HG02642 (cell line): ENCODE measurements at regions not wholly inside any gene's neighbourhood (a gene's known extent, or its start where the extent isn't known, plus 50 kb on each side); places are given as distances from the start of the nearest gene placed in this dataset.
"Not testable (repeated sequence)": the region's sequence is repeated elsewhere in the genome, so short reads cannot be mapped to it uniquely, and the experiment has no call there.

Experiments used
- ATAC-seq: cut with Tn5 transposase; IDR thresholded peaks from one replicate; pipeline ENCODE4 v1.9.1; 2021; ENCODE audit warnings: mild to moderate bottlenecking; ENCODE audit not compliant: unreplicated experiment, poor library complexity

GRCh38 chr18:59057493-59057795, 82.2 kb upstream of the SEC11C start:
- no peak for ATAC-seq

DNA sequence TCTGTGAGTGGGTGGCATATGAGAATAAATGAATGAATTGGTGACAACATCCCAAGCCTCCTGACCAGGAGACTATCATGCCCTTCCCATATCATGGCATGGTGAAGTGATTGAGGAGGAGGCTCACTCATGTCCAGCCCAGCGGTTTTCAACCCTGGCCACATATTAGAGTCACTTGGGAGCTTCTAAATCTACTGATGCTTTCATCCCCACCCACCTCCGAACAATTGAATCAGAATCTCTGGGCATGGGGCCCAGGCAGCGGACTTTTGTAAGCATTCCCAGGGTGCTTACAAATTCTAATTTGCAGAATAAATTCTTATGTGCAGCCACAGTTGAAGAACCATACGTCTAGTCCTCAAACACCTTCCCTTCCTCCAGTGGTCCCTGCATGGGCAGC, 81.7 kb upstream of the SEC11C start:
- no peak for ATAC-seq

DNA sequence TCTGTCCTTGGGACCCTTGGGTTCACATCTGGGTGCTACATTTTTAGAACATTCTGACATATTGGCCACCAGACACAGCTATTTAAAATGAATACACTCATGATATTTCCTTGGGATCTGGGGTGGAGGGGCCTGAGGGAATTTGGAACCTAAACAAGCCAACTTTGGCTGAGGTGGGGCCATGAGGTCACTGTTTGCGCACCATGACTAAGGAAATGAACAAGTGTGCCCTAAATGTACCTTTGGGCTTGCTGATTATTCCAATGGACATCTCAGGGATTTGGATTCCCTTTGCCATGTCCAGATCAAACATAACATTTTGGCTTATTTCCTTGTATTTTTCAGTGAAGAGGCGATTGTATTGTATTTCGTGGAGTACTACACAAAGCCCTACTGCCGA, 80.5 kb upstream of the SEC11C start:
- ATAC-seq, result no peak

DNA sequence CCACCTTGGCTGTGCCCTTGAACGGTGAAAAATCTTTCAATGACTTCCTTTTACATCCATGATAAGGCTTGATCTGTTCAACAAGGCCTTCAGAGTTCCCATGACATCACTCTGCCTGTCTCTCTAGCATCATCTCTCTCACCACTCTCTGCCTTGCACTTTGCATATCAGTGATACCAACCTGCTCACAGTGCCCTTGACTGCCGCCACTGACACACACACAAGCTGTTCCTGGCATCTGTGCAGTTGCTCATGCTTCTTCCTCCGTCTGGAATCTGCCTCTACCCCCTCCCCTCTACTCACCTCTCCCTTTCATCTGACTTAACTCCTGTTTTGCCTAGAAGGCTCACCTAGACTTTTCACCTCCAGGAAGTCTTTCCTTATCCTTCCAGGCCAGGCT, 79.1 kb upstream of the SEC11C start:
- ATAC-seq, result no peak

GRCh38 chr18:59061914-59062642, 77.6 kb upstream of the SEC11C start:
- no peak for ATAC-seq

- ATAC-seq, result no peak
Measured at GRCh38 chr18:59062643-59063006, 77.1 kb upstream of the SEC11C start.

- no peak for ATAC-seq
Measured at GRCh38 chr18:59063300-59063906, 76.3 kb upstream of the SEC11C start.

DNA sequence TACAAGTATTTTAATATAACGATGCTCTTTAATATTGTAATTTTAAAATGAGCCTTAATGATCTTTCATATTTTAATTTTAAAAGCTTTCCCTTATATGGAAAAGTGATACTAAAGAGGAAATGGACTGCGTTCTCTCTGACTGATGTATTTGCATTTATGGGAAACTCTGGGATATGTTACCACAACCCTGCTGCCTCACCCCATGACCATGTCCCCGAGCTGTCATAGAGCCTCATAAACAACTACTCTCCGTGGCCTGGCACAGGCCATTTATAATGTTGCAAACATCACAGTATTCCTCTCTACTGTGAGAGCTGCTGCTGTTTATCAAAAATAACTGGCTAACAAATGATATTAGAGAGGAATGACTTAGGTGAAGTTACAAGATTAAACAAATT, 75.8 kb upstream of the SEC11C start:
- ATAC-seq, result no peak

- ATAC-seq, result no peak
Measured at GRCh38 chr18:59065684-59066083, 74.0 kb upstream of the SEC11C start.

- no peak for ATAC-seq
Measured at GRCh38 chr18:59067873-59068272, 71.8 kb upstream of the SEC11C start.

DNA sequence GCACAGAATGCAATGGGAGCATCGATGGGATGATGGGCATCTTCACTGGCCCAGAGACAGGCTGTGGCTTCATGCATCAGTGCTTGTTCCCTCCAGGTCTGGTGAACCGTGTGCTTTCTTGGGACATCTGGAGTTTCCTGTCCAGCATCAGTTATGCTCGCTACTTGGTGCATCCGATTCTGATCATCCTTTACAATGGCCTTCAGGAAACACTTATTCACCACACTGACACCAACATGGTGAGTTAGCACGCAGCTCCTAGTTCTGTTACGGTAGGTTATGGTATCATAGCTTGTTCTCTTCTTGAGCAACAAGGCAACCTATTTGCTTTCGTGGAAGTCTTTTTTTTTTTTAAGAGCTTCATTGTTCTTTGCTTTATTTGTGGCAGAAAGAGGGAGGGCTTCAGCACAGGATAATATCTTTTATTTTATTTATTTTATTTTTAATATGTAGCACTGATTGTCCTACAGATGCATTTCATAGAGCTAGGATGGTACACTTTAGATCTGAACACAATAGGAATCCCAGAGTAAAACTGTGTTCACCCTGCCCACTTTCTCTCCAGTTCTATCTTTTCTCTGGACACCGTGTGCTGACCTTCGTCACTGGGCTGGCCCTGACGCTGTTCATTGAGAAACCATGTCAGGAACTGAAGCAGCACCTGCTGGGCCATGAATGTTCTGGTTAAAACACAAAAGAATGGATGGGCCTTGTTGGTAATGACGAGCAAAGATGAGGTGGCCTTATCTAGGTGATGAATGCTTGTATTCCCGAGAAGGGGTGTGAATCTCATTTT, 71.2 kb upstream of the SEC11C start:
- no peak for ATAC-seq

GRCh38 chr18:59070181-59070912, 69.3 kb upstream of the SEC11C start:
- ATAC-seq, result peak; percentile 74

- no peak for ATAC-seq
Measured at GRCh38 chr18:59072727-59073421, 66.8 kb upstream of the SEC11C start.

- no peak for ATAC-seq
Measured at GRCh38 chr18:59075923-59076322, 63.8 kb upstream of the SEC11C start.

DNA sequence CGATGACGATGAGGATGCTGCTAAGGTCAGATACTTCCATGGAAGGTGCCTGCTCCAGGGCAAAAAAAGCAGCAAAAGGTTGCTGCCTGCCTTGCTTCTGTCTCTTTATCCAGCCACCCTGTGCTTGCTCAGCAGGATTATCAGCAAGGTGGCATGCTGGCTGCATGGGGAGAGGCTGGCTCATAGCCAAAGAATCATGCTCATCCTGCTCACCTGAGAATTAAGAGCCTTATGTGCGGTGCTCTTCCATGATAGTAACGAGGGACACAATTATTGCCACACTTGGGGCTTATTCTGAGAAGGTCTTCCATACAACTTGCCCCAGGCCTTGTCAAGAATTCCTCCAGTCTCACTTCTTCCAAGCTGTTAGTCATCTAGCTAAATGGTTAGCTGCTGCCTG, 60.4 kb upstream of the SEC11C start:
- ATAC-seq, result no peak

- not testable (repeated sequence) for ATAC-seq
Measured at GRCh38 chr18:59079687-59080501, 59.8 kb upstream of the SEC11C start.

DNA sequence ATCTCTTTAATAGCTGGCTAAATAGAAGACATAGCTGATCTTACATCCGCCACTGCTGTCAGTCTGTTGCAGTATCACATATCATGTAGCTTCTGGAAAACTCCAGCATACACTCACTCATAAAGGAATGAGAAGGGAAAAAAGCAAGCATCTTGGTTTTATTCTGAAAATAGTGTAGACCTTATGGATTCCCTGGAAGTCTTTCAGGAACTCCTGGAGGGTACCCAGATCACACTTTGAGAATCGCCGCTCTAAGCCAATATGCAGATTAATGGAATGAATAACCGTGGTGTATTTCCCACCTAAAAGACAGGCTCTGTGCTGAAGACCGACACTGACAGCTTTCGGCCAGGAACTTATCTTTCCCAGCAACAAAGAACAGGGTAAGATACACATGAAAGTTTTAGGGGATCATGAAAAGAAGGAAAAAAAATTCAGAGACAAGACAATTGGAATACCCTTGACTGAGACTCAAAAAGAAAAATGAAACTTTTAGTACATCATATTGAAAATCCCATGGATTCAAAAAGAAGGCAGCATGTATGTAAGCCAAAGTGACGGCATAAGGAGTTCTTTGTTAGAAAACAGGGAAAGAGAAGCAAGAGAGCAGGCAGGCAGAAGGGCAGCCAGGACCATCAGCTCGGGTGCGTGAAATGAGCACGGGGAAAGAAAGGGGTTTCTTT, 56.4 kb upstream of the SEC11C start:
- ATAC-seq, result no peak

DNA sequence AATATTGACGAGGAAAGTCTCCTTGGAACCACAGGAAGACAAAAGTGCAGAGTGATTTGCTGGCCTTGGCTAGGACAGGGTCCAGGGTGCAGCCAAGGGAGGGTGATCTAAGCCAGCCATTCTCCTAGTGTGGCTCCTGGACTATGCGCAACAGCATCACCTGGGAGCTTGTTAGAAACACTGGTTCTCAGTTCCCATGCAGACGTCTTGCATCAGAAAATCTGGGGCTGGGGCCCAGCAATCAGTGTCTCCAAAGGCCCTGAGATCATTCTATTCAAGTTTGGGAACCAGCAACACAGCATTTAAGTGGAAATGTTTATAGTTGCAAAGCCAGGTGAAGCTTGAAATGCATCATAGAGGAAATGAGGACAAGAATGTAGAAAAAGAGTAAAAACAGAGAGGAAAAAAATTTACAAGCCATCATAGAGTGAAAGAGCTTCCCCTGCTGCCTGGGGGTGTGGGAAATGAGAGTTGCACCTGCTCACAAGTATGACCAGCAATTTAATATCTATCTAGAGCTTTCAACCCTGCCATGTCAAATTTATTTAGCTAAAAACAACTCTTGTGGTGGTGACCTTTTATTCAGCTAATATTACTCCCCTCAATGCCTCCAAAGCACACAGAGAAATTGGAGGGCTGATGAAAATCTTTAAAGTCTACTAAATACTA, 54.4 kb upstream of the SEC11C start:
- no peak for ATAC-seq

DNA sequence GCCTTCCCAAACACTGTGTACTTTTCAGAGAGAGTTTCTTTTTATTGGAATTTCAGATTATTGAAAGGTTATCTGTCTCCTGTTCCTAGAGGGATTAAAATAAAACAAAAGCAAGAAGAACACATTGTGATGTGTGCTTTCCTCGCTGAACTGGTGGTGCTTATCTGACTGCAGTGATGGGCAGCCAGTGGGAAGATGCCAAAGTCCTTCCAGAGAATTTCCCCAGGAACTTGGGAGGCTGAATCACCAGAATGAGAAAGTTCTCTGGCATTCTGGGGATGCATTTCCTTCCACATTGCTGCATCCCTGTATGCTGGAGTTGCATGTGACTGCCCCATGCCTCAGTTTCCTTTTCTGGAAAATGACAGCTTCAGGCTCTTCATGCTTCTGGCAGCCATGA, 53.9 kb upstream of the SEC11C start:
- no peak for ATAC-seq
